ENCODE measurements at regions not wholly inside any gene's neighbourhood (a gene's known extent, or its start where the extent isn't known, plus 50 kb on each side); places are given as distances from the start of the nearest gene placed in this dataset.

GRCh38 chr21:34268493-34268892 is 95.3 kb upstream of the KCNE2 start:
- no peak for TF ChIP-seq CTCF (IDR thresholded peaks at IDR 0.05)
- TF ChIP-seq POLR2A (IDR thresholded peaks at IDR 0.05) = no peak
